ENCODE measurements at regions not wholly inside any gene's neighbourhood (a gene's known extent, or its start where the extent isn't known, plus 50 kb on each side); places are given as distances from the start of the nearest gene placed in this dataset.

DNA sequence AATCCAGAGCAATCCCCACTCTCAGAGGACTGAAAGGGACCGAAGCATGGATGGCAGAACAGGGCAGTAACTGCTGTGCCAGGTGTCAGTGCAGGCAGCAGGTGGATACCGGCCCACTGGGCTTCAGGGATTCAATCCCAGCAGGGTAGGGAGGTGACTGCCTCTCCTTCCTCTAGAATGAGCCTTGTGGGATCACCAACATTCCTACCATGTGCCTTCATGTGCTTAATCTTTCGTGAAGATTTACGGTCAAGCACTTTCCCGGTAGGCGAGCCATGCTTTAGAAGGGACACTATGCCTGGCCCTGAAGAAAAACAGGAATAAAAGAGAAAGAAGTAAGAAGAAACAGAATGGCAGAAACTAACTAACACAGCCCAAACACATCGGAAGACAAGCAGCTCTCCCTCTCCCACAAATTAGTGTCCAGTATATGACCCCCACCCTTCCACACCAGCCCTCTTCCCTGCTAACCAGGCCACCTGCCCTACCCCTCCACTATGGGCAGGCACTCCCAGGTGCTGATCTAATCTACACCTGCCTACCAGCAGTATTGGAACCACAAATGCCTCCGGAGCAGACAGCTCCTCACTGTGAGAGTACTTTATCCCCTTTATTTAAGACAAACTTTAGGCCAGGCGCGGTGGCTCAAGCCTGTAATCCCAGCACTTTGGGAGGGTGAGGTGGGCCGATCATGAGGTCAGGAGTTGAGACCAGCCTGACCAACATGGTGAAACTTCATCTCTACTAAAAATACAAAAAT is 162.5 kb downstream of the NUFIP1 start:
- ChIA-PET CTCF (ENCODE audit: low intra/inter-chr PET ratio) (no interaction called here), POLR2A (no interaction called here)
- Histone ChIP-seq H3K4me1 (replicated peaks in 1 of 2; ENCODE audit: control insufficient read depth in 2 of 2, insufficient read depth in 2 of 2, low read length in 2 of 2) (no peaks in the 10 kb centered on the region), H3K27ac (ENCODE audit: extremely low read depth, low read depth, low read length) (no peak overlapping the region), H3K9me1 (ENCODE audit: control insufficient read depth, insufficient read depth, low read length) (no peaks in the 10 kb centered on the region), H3K9ac (ENCODE audit: insufficient read depth in 1 of 2, low read depth in 2 of 2, low read length in 2 of 2) (no peak overlapping the region), H3K79me2 (ENCODE audit: control insufficient read depth, insufficient read depth, low read length) (no peaks in the 10 kb centered on the region), H3K36me3 (ENCODE audit: control insufficient read depth, insufficient read depth, low read length) (no peaks in the 10 kb centered on the region), H2AFZ (ENCODE audit: low read depth, low read length) (no peak overlapping the region), H3K27me3 (ENCODE audit: control insufficient read depth in 2 of 2, insufficient read depth in 2 of 2, low read length in 2 of 2) (peaks cover 3 to 24% of the 10 kb centered on the region in 2 experiments; a peak in 3 of 5 replicates), H3K4me3 (no peak overlapping the region), H3K9me3 (replicated peaks; ENCODE audit: control insufficient read depth, insufficient read depth, low read depth, low read length) (no peaks in the 10 kb centered on the region), H4K20me1 (replicated peaks; ENCODE audit: control insufficient read depth, insufficient read depth, low read length) (no peaks in the 10 kb centered on the region), H3K4me2 (ENCODE audit: insufficient read depth, low read length) (no peak overlapping the region)
- no peak for DNase-seq (ENCODE audit: extremely low read depth in 1 of 4, low spot score in 3 of 4)
- TF ChIP-seq PTRF (tag; IDR thresholded peaks at IDR 0.05) (no peak), CBFB (CRISPR knock-in tag; IDR thresholded peaks at IDR 0.05) (no peak), ZNF561 (CRISPR knock-in tag; conservative IDR thresholded peaks at IDR 0.05) (no peak), HOXB6 (CRISPR knock-in tag; IDR thresholded peaks at IDR 0.05; ENCODE audit: borderline replicate concordance) (no peak), NFYB (IDR thresholded peaks at IDR 0.05; ENCODE audit: extremely low read depth, insufficient read length) (no peak), LCOR (CRISPR knock-in tag; IDR thresholded peaks at IDR 0.05) (no peak), STAG1 (CRISPR knock-in tag; IDR thresholded peaks at IDR 0.05; ENCODE audit: borderline replicate concordance) (no peak), GTF2A2 (tag; IDR thresholded peaks at IDR 0.05) (no peak), SREBF2 (CRISPR knock-in tag; IDR thresholded peaks at IDR 0.05) (no peak), BCL6 (CRISPR knock-in tag; IDR thresholded peaks at IDR 0.05) (no peak), SAP30 (IDR thresholded peaks at IDR 0.05; ENCODE audit: borderline replicate concordance, insufficient read depth, low read depth, low read length, poor library complexity, severe bottlenecking) (no peak), ELF1 (tag; IDR thresholded peaks at IDR 0.05) (no peak), NR2F6 (CRISPR knock-in tag; IDR thresholded peaks at IDR 0.05) (no peak)
- TF ChIP-seq, protein P1, sequence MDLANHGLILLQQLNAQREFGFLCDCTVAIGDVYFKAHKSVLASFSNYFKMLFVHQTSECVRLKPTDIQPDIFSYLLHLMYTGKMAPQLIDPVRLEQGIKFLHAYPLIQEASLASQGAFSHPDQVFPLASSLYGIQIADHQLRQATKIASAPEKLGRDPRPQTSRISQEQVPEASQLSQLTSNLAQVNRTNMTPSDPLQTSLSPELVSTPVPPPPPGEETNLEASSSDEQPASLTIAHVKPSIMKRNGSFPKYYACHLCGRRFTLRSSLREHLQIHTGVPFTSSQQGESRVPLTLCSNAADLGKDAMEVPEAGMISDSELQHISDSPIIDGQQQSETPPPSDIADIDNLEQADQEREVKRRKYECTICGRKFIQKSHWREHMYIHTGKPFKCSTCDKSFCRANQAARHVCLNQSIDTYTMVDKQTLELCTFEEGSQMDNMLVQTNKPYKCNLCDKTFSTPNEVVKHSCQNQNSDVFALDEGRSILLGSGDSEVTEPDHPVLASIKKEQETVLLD (IDR thresholded peaks at IDR 0.05) = no peak
- TF ChIP-seq, protein P2, sequence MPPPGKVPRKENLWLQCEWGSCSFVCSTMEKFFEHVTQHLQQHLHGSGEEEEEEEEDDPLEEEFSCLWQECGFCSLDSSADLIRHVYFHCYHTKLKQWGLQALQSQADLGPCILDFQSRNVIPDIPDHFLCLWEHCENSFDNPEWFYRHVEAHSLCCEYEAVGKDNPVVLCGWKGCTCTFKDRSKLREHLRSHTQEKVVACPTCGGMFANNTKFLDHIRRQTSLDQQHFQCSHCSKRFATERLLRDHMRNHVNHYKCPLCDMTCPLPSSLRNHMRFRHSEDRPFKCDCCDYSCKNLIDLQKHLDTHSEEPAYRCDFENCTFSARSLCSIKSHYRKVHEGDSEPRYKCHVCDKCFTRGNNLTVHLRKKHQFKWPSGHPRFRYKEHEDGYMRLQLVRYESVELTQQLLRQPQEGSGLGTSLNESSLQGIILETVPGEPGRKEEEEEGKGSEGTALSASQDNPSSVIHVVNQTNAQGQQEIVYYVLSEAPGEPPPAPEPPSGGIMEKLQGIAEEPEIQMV (tag; conservative IDR thresholded peaks at IDR 0.05; ENCODE audit: low read depth) = no peak
- TF ChIP-seq, protein P3, sequence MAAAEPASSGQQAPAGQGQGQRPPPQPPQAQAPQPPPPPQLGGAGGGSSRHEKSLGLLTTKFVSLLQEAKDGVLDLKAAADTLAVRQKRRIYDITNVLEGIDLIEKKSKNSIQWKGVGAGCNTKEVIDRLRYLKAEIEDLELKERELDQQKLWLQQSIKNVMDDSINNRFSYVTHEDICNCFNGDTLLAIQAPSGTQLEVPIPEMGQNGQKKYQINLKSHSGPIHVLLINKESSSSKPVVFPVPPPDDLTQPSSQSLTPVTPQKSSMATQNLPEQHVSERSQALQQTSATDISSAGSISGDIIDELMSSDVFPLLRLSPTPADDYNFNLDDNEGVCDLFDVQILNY (CRISPR knock-in tag; IDR thresholded peaks at IDR 0.05) = no peak
- no TSS peak for BruUV-seq (replicated peaks)
- no peak for FAIRE-seq
- 0% methylated on average over 8 of the region's 11 CpGs for WGBS (ENCODE audit: insufficient coverage, low coverage, missing lambda C conversion rate)
- no peak for ATAC-seq
- intact Hi-C loops (cut with micrococcal nuclease) = no loop called here
- in situ Hi-C loops (cut with MboI) = no loop called here
